CD4-positive, alpha-beta memory T cell (primary cell): ENCODE measurements at regions not wholly inside any gene's neighbourhood (a gene's known extent, or its start where the extent isn't known, plus 50 kb on each side); places are given as distances from the start of the nearest gene placed in this dataset.

ENCODE experiments used
- CTCF ChIA-PET: fragments of 350-600 bp; sonication (Branson Sonifier 250); formaldehyde crosslinking; loops from one replicate; lab custom pipeline; 2021; ENCODE audit warnings: inconsistent platforms; ENCODE audit not compliant: partially characterized antibody; lab: Charles Lee
- POLR2A ChIA-PET: fragments of 350-600 bp; sonication (Branson Sonifier 250); formaldehyde crosslinking; loops from one replicate; lab custom pipeline; 2021; ENCODE audit not compliant: partially characterized antibody; lab: Charles Lee
- DNase-seq, 5 donors: peaks; one replicate each; pipeline versions ENCODE4 v3.0.0 to v3.0.0-alpha.2; 2020 to 2022; ENCODE audit warnings: mixed read lengths in 1 of 5
- H3K27ac ChIP-seq: one replicate; pipeline ENCODE4 v1.7.0; 2013; ENCODE audit warnings: low read depth, low read length
- H3K27me3 ChIP-seq: 2 replicates; pipeline ENCODE4 v1.7.0; 2013; ENCODE audit warnings: mild to moderate bottlenecking, low read length, moderate library complexity; ENCODE audit not compliant: insufficient read depth
- H3K36me3 ChIP-seq: 2 replicates; pipeline ENCODE4 v1.7.0; 2013; ENCODE audit warnings: mild to moderate bottlenecking, low read length, moderate library complexity; ENCODE audit not compliant: insufficient read depth
- H3K4me1 ChIP-seq: 2 replicates; pipeline ENCODE4 v1.7.0; 2013; ENCODE audit warnings: mild to moderate bottlenecking, low read length, moderate library complexity; ENCODE audit not compliant: insufficient read depth
- H3K4me3 ChIP-seq, 2 donors: one replicate each; pipeline ENCODE4 v1.7.0; 2013; ENCODE audit warnings: low read length in 2 of 2, mild to moderate bottlenecking in 1 of 2
- H3K9me3 ChIP-seq, 2 donors: one replicate each; pipeline ENCODE4 v1.7.0; 2013; ENCODE audit warnings: low read length in 2 of 2, control low read depth in 1 of 2; ENCODE audit not compliant: control insufficient read depth in 1 of 2
- H3K27ac Mint-ChIP-seq, 7 donors: one replicate each; pipeline ENCODE4 v1.8.0; 2020 to 2021; ENCODE audit warnings: mixed read lengths in 7 of 7, mild to moderate bottlenecking in 6 of 7, inconsistent platforms in 3 of 7, moderate library complexity in 3 of 7
- H3K27me3 Mint-ChIP-seq, 2 donors: one replicate each; pipeline ENCODE4 v1.8.0; 2020 to 2021; ENCODE audit warnings: mixed read lengths in 2 of 2
- H3K36me3 Mint-ChIP-seq, 2 donors: one replicate each; pipeline ENCODE4 v1.8.0; 2020 to 2021; ENCODE audit warnings: mixed read lengths in 2 of 2, inconsistent platforms in 1 of 2, mild to moderate bottlenecking in 1 of 2
- H3K4me1 Mint-ChIP-seq, 4 donors: one replicate each; pipeline ENCODE4 v1.8.0; 2020 to 2021; ENCODE audit warnings: mixed read lengths in 4 of 4, mild to moderate bottlenecking in 1 of 4
- H3K4me3 Mint-ChIP-seq, 8 donors: one replicate each; pipeline ENCODE4 v1.8.0; 2020 to 2021; ENCODE audit warnings: mixed read lengths in 8 of 8, mild to moderate bottlenecking in 7 of 8, moderate library complexity in 6 of 8, inconsistent platforms in 3 of 8
- H3K9me3 Mint-ChIP-seq, 8 donors: one replicate each; pipeline ENCODE4 v1.8.0; 2020 to 2021; ENCODE audit warnings: mixed read lengths in 8 of 8, mild to moderate bottlenecking in 5 of 8, inconsistent platforms in 3 of 8, moderate library complexity in 1 of 8
- intact Hi-C: fragments of 100-400 bp; cut with micrococcal nuclease; formaldehyde crosslinking; loops from one replicate; pipeline ENCODE4 v1.15.1; 2023

DNA sequence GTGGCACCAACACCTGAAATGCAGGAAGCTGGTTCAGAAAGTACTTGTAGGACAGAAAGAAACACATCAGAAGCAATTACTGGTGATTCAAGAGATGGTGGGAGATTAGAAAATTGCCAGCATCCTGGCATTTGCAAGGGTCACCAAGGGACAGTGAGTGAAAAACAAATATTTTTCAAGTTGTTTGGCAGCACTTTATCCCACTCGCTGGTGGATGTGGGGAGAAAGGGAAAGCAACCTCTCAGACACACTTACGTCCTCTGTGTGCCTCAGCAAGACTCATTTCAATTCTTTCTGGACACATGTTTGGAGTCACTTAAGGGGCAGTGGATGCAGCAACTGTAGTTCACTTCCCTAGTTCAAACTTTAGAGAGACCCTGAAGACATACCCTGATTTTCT, 440.4 kb upstream of the GHITM start:
- Histone ChIP-seq H3K9me3 (no peaks in the 10 kb centered on the region), H3K36me3 (no peaks in the 10 kb centered on the region), H3K27me3 (no peaks in the 10 kb centered on the region), H3K4me3 (no peak overlapping the region), H3K27ac (no peak overlapping the region), H3K4me1 (no peaks in the 10 kb centered on the region)
- Mint-ChIP-seq H3K4me3 (no peak overlapping the region), H3K36me3 (no peaks in the 10 kb centered on the region), H3K9me3 (peaks cover 0 to 4% (median 0%) of the 10 kb centered on the region in 8 donors), H3K27me3 (peaks cover 0 to 1% of the 10 kb centered on the region in 2 donors), H3K4me1 (no peaks in the 10 kb centered on the region), H3K27ac (no peak overlapping the region)
- ChIA-PET POLR2A (no interaction called here), CTCF (no interaction called here)
- no peak for DNase-seq
- intact Hi-C loops, result no loop called here

DNA sequence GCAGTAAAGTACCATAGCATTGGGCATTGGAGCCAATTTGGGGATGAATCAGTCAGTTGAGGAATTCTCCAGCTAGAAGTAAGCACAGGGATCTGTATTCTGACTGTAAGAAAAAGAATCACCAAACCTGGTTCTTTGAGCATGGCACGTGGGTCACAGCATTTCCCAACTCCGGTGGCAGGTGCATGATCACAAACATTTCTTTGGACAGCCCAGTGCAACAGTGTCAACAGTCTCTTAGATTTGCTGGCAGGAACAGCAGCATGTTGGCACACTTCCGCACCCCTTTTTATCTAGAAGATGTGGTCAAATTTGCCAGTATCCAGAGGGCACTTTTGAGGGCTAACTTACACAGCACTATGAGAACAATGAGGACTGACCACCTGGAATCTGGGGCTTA, 437.5 kb upstream of the GHITM start:
- Mint-ChIP-seq H3K4me1 (no peaks in the 10 kb centered on the region), H3K4me3 (no peak overlapping the region), H3K27ac (no peak overlapping the region), H3K9me3 (peaks cover 0 to 6% (median 2%) of the 10 kb centered on the region in 8 donors), H3K27me3 (peaks cover 0 to 3% of the 10 kb centered on the region in 2 donors), H3K36me3 (no peaks in the 10 kb centered on the region)
- ChIA-PET CTCF (no interaction called here), POLR2A (no interaction called here)
- H3K27me3 ChIP-seq, result no peaks in the 10 kb centered on the region
- no peak for DNase-seq
- H3K27ac ChIP-seq, result no peak overlapping the region
- H3K36me3 ChIP-seq, result no peaks in the 10 kb centered on the region
- H3K4me1 ChIP-seq, result no peaks in the 10 kb centered on the region
- no peak overlapping the region for H3K4me3 ChIP-seq
- H3K9me3 ChIP-seq, result no peaks in the 10 kb centered on the region
- intact Hi-C loops, result no loop called here

DNA sequence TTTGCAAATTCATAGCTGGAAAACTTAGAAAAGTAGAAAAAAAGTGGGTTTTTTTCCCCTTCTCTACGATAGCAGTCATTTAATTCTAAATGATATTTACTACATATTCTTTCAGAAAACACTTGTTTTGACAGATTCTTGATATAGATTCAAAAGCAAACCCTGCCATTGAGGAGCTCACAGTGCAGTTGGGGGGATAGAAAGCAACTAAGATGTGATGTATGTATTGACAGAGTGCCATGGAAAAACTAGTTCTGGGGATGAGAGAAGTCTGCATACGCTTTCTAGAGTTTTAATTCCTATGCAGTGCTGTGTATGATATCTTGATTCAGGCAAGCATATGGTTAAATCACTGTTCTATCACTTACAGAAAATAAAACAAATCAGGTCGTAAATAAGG, 436.6 kb upstream of the GHITM start:
- no peak overlapping the region for H3K4me3 Mint-ChIP-seq
- H3K36me3 Mint-ChIP-seq, result no peaks in the 10 kb centered on the region
- peaks cover 0 to 6% (median 2%) of the 10 kb centered on the region in 8 donors for H3K9me3 Mint-ChIP-seq
- H3K36me3 ChIP-seq, result no peaks in the 10 kb centered on the region
- no peak overlapping the region for H3K4me3 ChIP-seq
- H3K4me1 Mint-ChIP-seq, result no peaks in the 10 kb centered on the region
- H3K27me3 ChIP-seq, result no peaks in the 10 kb centered on the region
- intact Hi-C loops, result no loop called here
- no peaks in the 10 kb centered on the region for H3K9me3 ChIP-seq
- H3K4me1 ChIP-seq, result no peaks in the 10 kb centered on the region
- H3K27ac Mint-ChIP-seq, result no peak overlapping the region
- ChIA-PET CTCF (no interaction called here), POLR2A (no interaction called here)
- no peak for DNase-seq
- peaks cover 0 to 3% of the 10 kb centered on the region in 2 donors for H3K27me3 Mint-ChIP-seq
- H3K27ac ChIP-seq, result no peak overlapping the region

DNA sequence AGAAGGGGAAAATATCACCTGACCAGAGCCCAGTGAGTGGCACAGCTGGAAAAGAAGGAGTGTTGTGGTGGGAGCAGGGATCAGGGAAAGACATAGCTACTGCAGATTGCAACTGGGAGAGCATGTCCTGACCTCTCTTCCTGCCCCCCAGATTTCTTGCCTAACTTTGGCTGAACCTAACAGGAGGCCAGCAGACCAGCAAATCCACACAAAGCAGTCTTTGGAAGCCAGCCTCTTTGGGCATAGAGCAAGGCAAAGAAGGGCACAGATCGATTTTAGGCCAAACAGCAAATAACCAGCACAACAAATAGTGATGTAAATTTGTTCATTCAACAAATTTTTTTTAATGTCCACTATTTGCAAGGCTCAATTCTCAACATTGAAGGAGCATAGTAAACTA, 433.2 kb upstream of the GHITM start:
- H3K4me1 ChIP-seq, result no peaks in the 10 kb centered on the region
- intact Hi-C loops, result no loop called here
- ChIA-PET CTCF (no interaction called here), POLR2A (no interaction called here)
- H3K36me3 ChIP-seq, result no peaks in the 10 kb centered on the region
- no peaks in the 10 kb centered on the region for H3K27me3 ChIP-seq
- no peaks in the 10 kb centered on the region for H3K36me3 Mint-ChIP-seq
- peaks cover 0 to 3% (median under 1%) of the 10 kb centered on the region in 8 donors for H3K9me3 Mint-ChIP-seq
- DNase-seq, result no peak
- no peak overlapping the region for H3K4me3 ChIP-seq
- no peak overlapping the region for H3K27ac Mint-ChIP-seq
- H3K27ac ChIP-seq, result no peak overlapping the region
- no peak overlapping the region for H3K4me3 Mint-ChIP-seq
- H3K9me3 ChIP-seq, result no peaks in the 10 kb centered on the region
- no peaks in the 10 kb centered on the region for H3K4me1 Mint-ChIP-seq
- peaks cover 0 to 3% of the 10 kb centered on the region in 2 donors for H3K27me3 Mint-ChIP-seq

DNA sequence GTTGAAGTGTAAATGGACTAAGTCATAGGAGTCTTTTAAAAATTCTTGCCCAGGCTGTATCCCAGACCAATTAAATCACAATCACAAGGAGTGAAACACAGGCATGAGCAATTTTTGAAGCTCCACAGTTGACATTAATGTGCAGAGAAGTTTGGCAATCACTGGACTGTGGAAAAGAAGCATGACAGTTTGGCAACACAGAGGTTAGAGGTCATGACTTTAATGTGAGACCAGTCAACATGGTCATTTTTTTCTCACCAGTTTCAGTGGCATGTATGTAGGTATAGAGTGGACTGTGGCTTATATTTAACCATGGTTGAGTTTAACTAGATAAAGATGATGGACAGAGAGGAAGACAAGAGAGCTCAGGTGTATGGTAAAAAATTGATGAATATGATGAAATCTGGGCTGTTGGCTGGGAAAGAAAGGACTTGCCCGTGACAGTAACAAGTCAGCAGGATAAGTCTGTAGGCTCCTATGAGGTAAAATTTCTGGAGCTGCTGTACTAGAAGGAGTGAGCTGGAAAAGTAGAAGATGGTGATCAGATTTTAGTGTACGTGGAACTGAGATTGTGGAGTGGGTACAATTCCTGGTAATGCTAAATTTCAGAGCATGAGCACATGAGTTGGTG, 432.2 kb upstream of the GHITM start:
- Mint-ChIP-seq H3K4me1 (no peaks in the 10 kb centered on the region), H3K36me3 (no peaks in the 10 kb centered on the region), H3K27me3 (peaks cover 0 to 2% of the 10 kb centered on the region in 2 donors), H3K9me3 (peaks cover 0 to 5% (median 1%) of the 10 kb centered on the region in 8 donors), H3K27ac (no peak overlapping the region), H3K4me3 (no peak overlapping the region)
- ChIA-PET POLR2A (no interaction called here), CTCF (no interaction called here)
- intact Hi-C loops, result no loop called here
- no peaks in the 10 kb centered on the region for H3K27me3 ChIP-seq
- no peak for DNase-seq
- H3K36me3 ChIP-seq, result no peaks in the 10 kb centered on the region
- no peaks in the 10 kb centered on the region for H3K4me1 ChIP-seq
- H3K4me3 ChIP-seq, result no peak overlapping the region
- no peaks in the 10 kb centered on the region for H3K9me3 ChIP-seq
- H3K27ac ChIP-seq, result no peak overlapping the region

DNA sequence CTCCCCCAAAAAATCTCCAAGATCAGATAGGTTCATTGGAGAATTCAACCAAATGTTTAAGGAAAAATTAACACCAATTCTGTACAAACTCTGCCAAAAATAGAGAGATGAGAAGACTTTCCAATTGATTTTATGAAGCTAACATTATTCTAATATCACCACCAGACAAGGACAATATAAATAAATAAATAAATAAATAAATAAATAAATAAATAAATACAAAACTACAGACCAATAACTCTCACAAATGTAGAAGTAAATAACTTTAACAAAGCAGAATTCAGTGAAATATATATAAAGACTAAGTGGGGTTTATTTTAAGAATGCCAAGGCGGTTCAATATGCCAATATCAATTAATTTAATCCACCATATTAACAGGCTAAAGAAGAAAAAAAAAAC, 425.9 kb upstream of the GHITM start:
- no peaks in the 10 kb centered on the region for H3K36me3 ChIP-seq
- no peak overlapping the region for H3K4me3 Mint-ChIP-seq
- intact Hi-C loops, result no loop called here
- ChIA-PET CTCF (no interaction called here), POLR2A (no interaction called here)
- no peaks in the 10 kb centered on the region for H3K9me3 ChIP-seq
- peaks cover 0 to 4% (median 0%) of the 10 kb centered on the region in 8 donors for H3K9me3 Mint-ChIP-seq
- no peaks in the 10 kb centered on the region for H3K4me1 ChIP-seq
- H3K36me3 Mint-ChIP-seq, result no peaks in the 10 kb centered on the region
- no peak overlapping the region for H3K27ac Mint-ChIP-seq
- no peaks in the 10 kb centered on the region for H3K27me3 ChIP-seq
- no peak overlapping the region for H3K4me3 ChIP-seq
- DNase-seq, result no peak
- H3K4me1 Mint-ChIP-seq, result no peaks in the 10 kb centered on the region
- no peak overlapping the region for H3K27ac ChIP-seq
- H3K27me3 Mint-ChIP-seq, result peaks cover 0 to 1% of the 10 kb centered on the region in 2 donors

DNA sequence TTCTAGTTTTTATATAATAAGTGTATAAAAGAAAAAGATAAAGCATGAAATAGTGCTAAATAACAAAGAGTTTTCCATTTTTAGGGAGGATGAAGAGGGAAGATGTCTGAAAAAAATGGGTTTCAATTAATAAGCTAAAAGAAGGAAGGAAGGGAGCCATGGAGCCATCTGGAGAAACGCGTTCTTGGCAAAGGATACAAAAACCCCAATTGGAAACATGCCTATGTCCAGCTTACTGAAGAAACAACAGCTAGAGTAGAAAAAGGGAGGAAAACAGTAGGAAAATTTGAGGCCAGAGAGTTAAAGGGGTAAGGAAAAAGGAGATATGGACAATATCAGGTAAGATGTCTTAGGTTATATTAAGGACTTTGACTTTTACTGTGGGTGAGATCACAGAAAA, 416.2 kb upstream of the GHITM start:
- no peaks in the 10 kb centered on the region for H3K27me3 ChIP-seq
- no peaks in the 10 kb centered on the region for H3K27me3 Mint-ChIP-seq
- intact Hi-C loops, result no loop called here
- H3K27ac Mint-ChIP-seq, result no peak overlapping the region
- no peaks in the 10 kb centered on the region for H3K4me1 ChIP-seq
- no peaks in the 10 kb centered on the region for H3K36me3 ChIP-seq
- no peaks in the 10 kb centered on the region for H3K36me3 Mint-ChIP-seq
- H3K9me3 ChIP-seq, result no peaks in the 10 kb centered on the region
- no peaks in the 10 kb centered on the region for H3K4me1 Mint-ChIP-seq
- no peak overlapping the region for H3K4me3 ChIP-seq
- no peak for DNase-seq
- ChIA-PET CTCF (no interaction called here), POLR2A (no interaction called here)
- no peak overlapping the region for H3K4me3 Mint-ChIP-seq
- H3K27ac ChIP-seq, result no peak overlapping the region
- H3K9me3 Mint-ChIP-seq, result peaks cover 0 to 12% (median 0%) of the 10 kb centered on the region in 8 donors
